GM11168 (cell line): ENCODE measurements at regions not wholly inside any gene's neighbourhood (a gene's known extent, or its start where the extent isn't known, plus 50 kb on each side); places are given as distances from the start of the nearest gene placed in this dataset.

ENCODE experiments used
- in situ Hi-C: fragments of 300-500 bp; cut with MboI; formaldehyde crosslinking; loops from one replicate; pipeline ENCODE4 v1.12.0; 2022; ENCODE audit warnings: low sequenced_read_pairs; ENCODE audit not compliant: unreplicated experiment

DNA sequence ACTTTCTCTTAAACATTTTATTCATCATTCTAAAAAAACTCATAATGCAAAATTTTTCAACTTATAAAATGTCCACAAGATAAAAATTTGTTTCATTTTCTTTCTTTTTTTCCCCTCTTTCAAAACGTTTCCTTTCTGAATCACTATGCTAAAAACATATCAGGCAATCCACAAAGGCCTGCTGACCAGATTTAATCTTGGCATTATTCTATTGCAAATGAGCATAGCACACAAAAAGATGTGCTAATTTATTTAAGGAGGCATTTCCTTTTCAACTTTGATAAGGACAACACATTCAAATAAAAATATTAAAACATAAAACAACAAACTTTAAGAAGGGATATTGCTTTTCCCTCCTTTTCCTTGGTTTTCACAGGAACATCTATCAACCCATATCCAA, 215.3 kb upstream of the FOXD3 start:
- in situ Hi-C loops, result no loop called here

DNA sequence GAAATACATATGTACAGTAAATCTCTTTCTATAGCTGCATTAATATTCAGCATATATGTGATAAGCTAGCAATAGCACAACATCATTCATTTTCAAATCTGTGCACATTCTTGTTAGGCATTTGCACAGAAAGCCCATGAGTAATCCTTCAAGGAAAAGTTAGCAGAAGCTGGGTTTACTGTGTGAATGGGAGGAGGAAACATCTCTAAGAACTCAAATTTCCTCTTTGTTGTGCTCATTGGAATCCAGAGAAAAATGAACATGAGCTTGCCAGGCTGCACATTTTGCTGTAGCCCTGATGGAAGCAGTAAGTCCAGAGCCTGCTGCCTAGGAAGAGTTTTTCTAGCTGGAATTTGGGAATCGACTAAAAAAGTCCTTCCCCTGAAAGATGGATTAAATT, 214.2 kb upstream of the FOXD3 start:
- in situ Hi-C loops, result no loop called here

DNA sequence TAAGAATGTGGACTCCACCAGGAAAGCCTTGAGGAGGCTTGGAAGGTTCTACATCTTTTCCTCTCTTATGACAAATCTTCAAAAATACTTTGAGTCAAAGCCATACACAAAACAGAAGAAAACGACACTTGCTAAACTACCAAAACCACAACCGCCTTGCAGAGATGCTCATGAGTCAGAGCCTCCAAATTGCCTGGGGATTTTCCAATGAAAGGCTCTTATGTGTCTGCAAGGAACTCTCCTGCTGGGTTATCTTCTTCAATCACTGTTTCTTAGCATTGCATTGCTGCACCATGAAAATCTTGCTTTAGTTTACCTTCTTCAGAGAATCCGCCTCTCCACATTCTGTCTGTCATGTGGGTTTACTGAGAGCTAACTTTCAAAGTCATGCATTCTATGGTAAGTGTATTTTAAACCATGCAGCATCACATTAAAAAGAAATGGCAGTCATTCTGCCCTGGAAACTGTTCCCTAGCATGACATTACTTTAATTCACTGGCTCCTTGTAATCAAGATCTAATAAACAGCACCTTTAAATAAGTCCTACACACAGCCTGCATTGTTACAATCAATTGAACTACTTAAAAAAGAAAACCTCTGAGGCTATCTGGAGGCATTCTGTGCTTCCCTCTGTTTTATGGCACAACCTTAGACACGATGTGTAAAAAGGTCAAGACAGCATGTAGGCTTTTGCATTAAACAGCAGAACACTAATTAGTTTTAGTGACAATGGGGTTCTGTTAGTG, 210.0 kb upstream of the FOXD3 start:
- in situ Hi-C loops, result no loop called here

DNA sequence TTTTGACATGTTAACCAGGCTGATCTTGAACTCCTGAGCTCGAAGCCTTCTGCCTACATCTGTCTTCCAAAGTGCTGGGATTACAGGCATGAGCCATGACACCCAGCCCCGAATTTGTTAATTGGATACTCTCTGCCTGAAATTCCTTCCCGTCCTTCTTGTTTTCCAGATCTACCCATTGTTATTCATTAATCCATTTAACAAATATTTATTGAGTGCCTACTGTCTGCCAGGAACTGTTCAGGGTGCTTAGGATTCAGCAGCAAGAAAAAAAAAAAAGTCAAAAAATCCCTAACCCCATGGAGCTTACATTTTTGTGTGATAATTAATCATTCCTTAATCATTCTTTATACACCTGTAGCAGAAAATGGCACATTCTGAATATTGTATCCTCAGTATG, 206.8 kb upstream of the FOXD3 start:
- in situ Hi-C loops, result no loop called here

DNA sequence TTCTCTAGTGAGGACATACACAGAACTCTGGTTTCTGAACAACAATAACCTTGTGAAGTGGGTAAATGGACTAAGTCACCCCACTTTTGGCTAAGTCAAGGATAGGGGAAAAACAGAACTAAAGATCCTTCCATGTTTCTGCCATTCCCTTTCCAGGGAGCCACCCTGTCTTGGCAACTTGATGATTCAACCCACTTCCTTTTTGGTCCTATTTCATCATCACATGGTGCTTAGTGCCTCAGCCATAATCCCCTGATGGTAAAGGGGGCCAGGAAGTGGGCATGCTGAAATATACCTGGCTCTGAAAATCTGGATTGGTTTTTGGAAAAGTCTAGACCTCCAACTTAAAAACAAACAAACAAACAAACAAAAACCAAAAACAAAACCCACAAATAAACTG, 206.4 kb upstream of the FOXD3 start:
- in situ Hi-C loops, result no loop called here

DNA sequence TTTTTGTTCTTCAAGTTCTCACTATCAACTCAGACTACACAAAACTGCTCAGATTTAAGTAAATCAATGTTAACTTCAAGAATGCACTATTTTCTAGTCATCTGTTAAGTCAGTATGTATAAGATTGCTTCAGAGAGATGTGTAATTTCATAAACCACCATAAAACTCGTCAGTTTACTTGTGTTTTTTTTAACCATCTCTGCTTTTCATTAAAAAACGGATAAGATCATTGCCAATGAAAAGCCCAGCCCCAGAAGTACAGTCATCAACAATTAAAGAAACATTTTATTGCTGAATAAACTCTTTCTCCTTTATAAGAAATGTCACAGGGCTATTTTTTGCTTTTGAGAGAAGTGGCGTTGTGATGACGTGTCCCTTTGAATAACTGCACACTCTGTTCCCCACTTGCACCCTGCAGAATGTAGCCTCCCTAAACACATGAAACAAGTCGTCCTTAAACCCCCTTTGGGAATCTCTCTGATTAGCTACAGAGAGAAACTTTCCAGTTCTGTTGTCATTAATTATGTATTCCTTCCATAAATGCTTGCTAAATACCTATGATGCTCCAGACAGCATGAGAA, 202.7 kb upstream of the FOXD3 start:
- in situ Hi-C loops, result no loop called here

DNA sequence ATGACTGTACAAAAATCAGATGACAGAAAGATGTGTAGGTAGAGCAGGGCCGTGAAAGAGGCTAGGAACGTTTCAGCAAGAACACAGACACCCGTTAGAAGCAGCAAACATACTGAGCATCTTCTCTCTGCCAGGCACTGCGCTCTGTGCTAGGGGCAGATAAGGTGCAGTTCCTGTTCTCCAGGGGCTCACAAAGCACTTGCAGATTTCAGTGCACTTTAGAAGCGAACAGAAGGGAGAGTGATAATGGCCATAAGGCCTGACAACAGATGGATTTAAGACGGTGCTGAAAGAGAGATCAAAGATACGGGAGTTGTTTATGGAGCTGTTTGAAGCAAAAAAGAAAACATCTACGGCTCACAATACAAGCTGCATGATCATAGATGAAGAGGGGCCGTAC, 200.3 kb upstream of the FOXD3 start:
- in situ Hi-C loops, result no loop called here

DNA sequence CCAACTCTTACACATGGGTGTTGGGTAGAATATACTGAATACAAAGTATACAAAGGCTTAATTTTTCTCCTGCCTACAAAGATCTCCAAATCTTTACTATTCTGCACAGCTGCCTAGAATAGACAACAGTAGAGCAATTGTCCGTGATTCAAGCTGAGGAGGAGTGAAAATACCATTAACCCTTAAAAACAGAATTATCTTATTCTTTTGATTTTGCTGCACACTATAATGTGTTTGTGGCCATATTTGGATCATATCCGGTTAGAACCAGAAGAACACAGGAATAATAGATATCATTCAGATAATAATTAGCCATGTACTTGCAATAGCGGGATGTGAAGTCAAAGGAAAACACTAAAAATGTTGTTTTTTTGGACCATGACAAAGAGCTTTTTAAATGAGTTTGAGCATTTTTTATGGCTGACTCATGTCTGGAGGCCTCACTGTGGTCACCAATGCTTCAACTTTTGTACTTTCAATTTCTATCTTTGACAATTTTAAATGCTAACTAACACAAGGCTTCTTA, 197.6 kb upstream of the FOXD3 start:
- in situ Hi-C loops, result loop anchor here (25.0 kb wide), 1 partner anchor 162 kb away; no protein-coding TSS in a partner anchor

DNA sequence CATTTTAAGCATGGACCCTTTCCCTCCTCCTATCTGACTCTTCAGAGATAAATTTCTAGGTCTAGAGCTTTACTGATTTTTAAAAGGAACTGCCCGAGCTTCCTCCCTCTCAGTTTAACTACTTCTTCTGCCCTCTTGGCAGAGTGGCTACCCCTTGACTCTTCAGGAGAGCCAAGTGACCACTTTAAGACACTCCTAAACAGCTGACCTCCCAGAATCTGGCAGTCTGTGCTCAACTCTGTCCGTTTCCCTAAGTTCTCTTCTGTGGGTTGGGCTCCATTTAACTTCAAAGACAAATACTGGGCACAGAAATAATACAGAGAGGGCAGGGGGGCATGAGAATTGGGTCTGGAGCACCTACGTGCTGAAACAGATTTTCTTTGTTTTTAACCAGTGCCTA, 196.3 kb upstream of the FOXD3 start:
- in situ Hi-C loops, result loop anchor here (25.0 kb wide), 1 partner anchor 164 kb away; no protein-coding TSS in a partner anchor

DNA sequence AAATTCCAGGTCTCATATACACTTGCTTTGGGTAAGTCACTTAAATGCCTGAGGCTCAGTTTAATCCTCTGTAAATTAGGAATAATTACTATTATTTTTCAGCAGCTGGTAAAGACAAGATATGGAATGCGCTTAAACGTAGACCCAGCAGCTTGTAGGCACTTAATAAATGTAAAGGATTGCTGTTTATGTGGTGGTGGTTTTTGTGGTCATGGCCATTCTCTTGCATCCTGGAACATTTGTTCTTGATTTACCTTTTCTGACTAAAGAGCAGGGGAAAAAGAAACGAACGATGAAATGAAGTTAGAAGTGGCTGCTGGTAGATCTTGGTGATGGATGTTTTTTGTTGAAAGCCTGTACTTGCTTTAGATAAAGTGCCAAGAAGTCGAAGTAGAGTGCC, 195.0 kb upstream of the FOXD3 start:
- in situ Hi-C loops, result loop anchor here (25.0 kb wide), 1 partner anchor 165 kb away; no protein-coding TSS in a partner anchor

DNA sequence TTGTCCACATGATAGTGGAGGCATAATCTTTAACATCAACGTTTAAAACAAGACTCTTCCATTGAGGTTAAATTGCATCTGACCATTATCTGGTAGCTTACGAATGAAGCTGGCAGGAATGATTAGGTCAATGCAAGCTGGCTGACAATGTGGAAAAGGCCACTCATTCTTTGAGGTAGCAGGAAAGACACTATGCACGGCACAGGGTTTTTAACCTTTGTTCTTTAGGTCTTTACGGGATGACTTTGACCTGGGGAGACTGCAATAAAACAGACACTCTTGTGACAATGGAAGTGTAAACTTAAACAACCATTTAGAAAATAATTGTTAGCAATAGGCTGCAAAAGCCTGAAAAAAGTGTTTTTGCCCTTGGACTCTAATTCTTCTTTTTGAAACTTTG, 193.8 kb upstream of the FOXD3 start:
- in situ Hi-C loops, result loop anchor here (25.0 kb wide), 1 partner anchor 166 kb away; no protein-coding TSS in a partner anchor

DNA sequence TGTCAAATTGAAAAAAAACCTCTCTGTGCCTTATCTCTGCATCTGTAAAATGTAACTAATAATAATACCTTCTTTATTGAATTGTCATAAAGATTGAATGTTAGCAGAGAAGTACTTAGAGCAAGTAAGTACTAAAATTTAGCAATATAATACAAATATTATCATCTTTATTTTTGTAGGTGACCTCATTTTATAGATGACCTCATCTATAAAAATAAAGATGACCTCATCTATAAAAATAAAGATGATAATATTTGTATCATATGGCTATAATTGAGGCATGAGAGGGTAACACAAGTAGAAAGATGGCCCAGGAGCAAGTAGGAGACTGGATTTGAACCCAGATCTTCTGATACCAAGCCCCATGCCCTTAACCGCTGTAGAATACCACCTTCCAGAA, 193.2 kb upstream of the FOXD3 start:
- in situ Hi-C loops, result loop anchor here (25.0 kb wide), 1 partner anchor 167 kb away; no protein-coding TSS in a partner anchor

DNA sequence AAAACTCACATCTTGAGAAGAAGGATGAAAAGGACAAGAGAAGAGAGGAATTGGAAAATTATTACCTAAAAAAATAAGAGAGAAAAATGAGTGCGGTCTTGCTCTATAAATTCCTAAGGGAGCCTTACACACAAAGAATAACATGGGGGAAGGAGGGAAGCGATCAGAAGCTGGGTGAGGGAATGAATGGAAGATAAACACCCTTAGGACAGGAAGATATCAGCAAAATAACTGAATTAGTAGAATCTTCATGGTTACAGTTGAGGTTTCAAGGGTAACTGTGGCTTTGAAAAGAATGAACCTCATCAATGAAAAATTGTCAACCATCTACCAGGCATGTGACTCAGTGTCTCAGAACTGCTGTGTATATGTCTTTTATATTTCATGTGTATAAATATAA, 192.5 kb upstream of the FOXD3 start:
- in situ Hi-C loops, result loop anchor here (25.0 kb wide), 1 partner anchor 168 kb away; no protein-coding TSS in a partner anchor

DNA sequence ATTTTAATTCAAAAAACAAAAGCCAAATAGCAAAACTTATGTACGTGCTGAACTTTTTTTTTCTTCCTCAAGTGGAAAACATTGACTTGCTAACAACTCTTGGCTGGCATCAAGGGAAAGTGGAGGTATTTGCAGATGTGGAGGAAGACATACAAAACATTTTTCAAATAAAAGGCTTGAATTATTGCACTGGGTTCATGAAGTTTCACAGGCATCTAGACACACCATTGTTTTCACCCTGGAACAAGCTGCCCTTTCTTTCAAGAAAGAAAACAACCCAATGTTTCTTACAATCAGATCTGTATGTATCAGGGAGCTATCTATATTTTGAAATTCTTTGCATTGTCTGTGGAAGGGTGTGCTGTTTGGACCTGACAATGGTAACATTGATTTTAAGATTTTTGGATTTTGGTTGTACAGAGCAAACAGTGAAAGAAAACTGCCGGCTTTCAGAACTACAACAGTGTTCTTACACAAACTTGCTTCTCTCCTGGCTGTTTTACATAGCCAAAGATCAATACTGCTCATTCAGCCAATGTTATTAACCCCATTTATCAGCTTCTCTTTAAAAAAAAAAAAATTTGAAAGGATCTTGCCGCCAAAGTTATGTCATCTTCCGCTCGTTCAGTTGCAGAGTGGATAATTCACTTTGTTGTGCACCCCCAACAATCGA, 187.7 kb upstream of the FOXD3 start:
- in situ Hi-C loops, result loop anchor here (25.0 kb wide), 1 partner anchor 172 kb away; no protein-coding TSS in a partner anchor

DNA sequence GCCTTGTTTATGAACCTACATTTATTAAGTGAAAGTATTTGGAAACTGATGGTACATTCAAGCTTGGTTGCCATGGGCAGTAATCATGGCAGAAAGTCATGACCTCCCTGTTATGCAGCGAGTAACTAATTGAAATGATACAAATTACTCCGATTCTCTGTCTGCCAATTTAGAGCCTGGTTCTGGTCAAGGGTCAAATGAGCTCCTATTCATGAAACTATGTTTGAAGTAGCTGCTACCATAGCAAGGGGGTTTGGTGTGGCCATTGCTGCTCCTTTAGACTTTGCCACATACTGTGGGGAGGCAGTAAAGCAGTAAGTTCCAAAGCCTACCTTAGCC, 187.2 kb upstream of the FOXD3 start:
- in situ Hi-C loops, result loop anchor here (25.0 kb wide), 1 partner anchor 173 kb away; no protein-coding TSS in a partner anchor

DNA sequence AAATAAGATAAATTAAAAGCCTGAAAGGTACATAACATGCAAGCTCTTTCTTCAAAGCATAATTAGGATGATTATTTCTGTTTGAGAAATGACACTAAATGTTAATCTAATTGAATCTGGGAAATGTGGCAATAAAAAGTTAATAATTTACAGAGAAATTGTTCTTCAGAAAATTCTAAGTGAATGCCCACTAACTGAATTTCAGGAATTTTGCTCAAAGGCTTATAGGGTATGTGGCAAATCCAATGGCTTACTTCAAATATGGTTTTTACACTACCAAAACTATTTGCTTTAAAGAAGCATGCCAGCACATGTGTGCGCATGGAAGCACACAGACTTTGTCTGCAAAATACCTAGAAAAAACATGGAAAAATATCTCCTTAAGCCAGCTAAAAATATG, 186.6 kb upstream of the FOXD3 start:
- in situ Hi-C loops, result loop anchor here (25.0 kb wide), 1 partner anchor 174 kb away; no protein-coding TSS in a partner anchor

DNA sequence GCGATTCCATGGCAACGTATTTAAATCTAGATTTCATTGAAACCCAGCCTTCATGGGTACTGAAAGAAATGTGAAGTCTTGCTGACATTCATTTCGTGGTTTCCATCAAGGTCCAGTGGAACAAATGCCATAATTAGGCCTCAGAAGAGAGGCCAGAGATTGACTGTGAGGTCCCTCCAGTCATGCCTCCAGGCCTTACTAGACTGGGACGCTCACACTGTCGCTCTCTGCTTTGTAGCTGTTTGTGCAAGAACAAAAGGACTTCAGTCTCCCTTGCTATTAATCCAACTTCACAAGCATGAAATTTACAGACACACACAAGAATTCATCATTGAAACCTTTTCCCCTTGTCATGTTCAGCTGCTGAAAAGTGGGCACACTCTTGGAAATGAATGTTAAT, 180.4 kb upstream of the FOXD3 start:
- in situ Hi-C loops, result loop anchor here (25.0 kb wide), 1 partner anchor 180 kb away; no protein-coding TSS in a partner anchor

DNA sequence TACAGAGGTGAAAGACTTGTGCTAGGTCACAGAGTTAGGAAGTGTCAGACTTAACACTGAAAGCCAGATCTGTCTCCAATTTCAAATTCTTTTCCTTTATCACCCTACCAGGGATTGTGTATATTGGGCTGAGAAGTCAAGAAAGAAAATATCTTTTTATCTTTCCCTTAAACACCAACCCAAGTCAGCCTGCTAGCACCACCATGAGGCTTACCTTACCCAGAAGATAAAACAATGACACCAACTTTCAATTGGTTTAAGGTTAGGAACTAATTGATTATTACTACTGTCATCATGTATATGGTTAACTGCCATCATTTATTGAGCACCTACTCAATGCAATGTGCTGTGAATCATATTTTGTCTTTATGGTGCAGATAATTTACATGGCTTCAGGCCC, 178.9 kb upstream of the FOXD3 start:
- in situ Hi-C loops, result loop anchor here (25.0 kb wide), 1 partner anchor 181 kb away; no protein-coding TSS in a partner anchor

DNA sequence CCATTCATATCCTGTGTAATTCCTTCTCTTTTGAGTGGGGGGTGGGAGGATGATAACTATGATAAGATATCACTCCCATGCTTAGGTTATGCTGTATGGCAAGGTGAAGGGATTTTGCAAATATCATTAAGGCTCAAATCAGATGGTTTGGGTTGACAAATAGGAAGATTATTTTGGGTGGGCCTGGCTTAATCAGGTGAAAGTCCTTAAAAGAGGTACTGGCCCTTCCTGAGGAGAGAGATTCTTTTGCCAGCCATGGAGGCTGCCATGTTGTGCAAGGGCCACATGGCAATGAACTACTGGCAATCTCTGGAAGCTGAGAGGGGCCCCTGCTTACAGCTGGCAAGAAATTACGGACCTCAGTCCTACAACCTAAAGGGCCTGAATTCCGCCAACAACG, 174.6 kb upstream of the FOXD3 start:
- in situ Hi-C loops, result loop anchor here (25.0 kb wide), 1 partner anchor 185 kb away; no protein-coding TSS in a partner anchor

DNA sequence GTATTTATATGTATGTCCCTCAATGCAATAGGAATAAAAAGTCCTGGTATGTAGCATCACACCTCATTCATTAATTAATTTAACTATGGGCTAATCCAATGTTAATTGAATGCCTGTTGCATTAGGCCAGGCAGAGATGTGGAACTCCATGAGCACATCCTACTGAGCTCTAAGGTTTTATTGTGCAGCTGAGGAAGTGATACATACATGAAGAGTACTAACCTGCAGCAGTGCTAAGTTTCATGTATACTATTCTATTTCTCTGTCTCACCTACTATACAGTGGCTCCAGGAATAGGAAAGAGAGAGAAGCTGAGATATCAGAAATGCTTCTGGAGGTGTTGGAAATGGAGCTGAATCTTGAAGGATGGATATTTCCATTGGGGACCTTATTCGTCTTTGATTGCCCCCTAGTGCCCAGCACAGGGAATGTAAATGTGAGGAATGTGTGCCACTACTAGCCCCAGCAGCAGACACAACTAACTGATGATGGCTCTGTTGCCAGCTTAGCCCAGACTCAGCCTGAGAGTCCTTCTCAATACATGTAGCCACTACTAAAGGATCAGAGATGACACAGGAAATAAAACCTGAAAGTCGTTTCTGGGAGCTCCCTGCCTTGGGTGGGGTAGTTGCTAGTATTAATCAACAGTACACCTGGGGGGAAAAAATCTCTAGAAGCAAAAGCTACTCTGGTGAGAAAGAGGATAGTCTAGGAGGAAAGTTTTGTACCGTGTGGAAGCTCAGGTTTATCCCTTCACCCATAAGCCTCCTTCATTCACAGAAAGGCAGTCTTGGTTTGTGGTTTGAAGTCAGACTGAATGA, 173.3 kb upstream of the FOXD3 start:
- in situ Hi-C loops, result loop anchor here (25.0 kb wide), 1 partner anchor 187 kb away; no protein-coding TSS in a partner anchor
